ENCODE measurements at regions not wholly inside any gene's neighbourhood (a gene's known extent, or its start where the extent isn't known, plus 50 kb on each side); places are given as distances from the start of the nearest gene placed in this dataset.

DNA sequence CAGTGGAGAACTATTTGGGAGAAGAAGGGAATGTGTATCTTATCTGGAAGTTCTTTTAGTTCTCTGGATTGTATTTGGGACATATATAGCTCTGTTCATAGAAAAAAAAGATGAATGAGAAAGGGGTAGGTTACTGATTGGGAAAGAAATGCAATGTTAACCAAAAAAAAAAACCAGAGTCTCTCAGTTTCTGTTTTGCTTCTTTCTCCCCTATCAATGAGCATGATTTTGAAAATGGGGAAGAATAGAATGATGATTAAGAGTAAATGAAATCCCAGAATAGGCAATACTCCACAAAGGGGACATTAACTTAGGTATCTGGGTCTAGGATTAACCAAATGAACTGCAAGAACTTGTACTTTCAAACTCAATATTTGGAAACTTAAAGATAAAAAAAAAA lies 92.9 kb downstream of the RHOU start:
- ChIA-PET POLR2A (no interaction called here), CTCF (interaction anchor here (0.7 kb wide), 1 partner anchor 11 kb away, joined by 3 read pairs; no protein-coding TSS in a partner anchor)
- Mint-ChIP-seq H3K27me3 (peaks cover 0 to 15% (median 0%) of the 10 kb centered on the region in 5 donors), H3K4me1 (peaks cover 9 to 58% (median 19%) of the 10 kb centered on the region in 7 donors), H3K9me3 (peaks cover 0 to 4% (median 0%) of the 10 kb centered on the region in 11 donors), H3K27ac (no peak overlapping the region), H3K36me3 (peaks cover 0 to 13% (median 0%) of the 10 kb centered on the region in 5 donors), H3K4me3 (peak overlapping the region in 1 of 10 donors; percentile 4)
- H3K27me3 ChIP-seq (ENCODE audit: control insufficient read depth in 2 of 2, insufficient read depth in 2 of 2, low read length in 2 of 2): no peaks in the 10 kb centered on the region
- intact Hi-C loops (cut with micrococcal nuclease): loop anchor here (5.0 to 10.0 kb wide), 2 partner anchors 36 to 267 kb away; no protein-coding TSS in a partner anchor
- H3K36me3 ChIP-seq (ENCODE audit: control insufficient read depth in 2 of 3, insufficient read depth in 3 of 3, low read length in 3 of 3): no peaks in the 10 kb centered on the region
- DNase-seq (no peak), ATAC-seq (no peak)
- H3K4me3 ChIP-seq (ENCODE audit: low read length): no peak overlapping the region
- H3K4me1 ChIP-seq (ENCODE audit: control insufficient read depth in 2 of 2, insufficient read depth in 2 of 2, low read length in 2 of 2): peaks cover 7 to 16% of the 10 kb centered on the region in 2 donors
- H3K27ac ChIP-seq (ENCODE audit: low read depth, low read length): no peak overlapping the region
- no peaks in the 10 kb centered on the region for H3K9me3 ChIP-seq (ENCODE audit: control insufficient read depth in 2 of 3, low read length in 3 of 3)

DNA sequence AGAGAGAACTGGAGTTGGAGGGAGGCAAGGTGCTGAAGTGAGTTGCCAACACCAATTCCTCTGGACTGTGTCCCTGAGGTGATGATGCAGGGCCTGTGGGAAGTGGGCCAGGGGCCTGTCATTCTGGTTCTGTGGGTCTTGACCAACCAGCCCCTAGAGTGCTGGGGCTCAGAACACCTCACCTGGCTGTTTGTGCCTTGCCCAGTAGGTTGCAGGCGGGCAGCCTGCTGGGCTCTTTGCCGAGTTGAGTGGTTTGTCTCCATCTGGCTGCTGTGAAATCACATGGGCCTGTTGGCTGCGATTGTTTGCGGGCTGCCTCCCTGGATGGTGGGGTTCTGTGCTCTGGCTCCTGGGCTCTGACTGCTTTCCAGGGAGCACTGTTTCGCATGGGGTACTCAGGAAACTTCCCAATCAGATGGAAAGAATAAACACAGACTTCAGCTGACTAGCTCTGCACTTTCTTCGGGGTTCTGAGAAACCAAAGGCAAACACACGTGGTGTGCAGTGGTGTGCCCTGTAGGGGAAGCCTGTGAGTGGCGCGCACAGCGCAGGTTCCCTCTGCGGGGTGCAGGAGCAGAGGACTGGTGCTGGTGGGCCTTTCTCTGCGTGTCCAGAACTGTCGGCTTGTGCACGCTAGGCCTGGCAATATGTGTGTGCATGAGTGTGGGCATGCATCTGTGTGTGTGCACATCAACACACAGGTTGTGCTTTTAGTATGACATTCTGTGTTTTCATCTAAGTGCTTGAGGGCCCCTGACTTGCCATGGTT lies 95.1 kb downstream of the RHOU start:
- ATAC-seq: no peak
- peaks cover 7 to 16% of the 10 kb centered on the region in 2 donors for H3K4me1 ChIP-seq (ENCODE audit: control insufficient read depth in 2 of 2, insufficient read depth in 2 of 2, low read length in 2 of 2)
- no peaks in the 10 kb centered on the region for H3K9me3 ChIP-seq (ENCODE audit: control insufficient read depth in 2 of 3, low read length in 3 of 3)
- peaks cover 0 to 26% (median 0%) of the 10 kb centered on the region in 5 donors for H3K27me3 Mint-ChIP-seq
- H3K27me3 ChIP-seq (ENCODE audit: control insufficient read depth in 2 of 2, insufficient read depth in 2 of 2, low read length in 2 of 2): no peaks in the 10 kb centered on the region
- no peak overlapping the region for H3K4me3 Mint-ChIP-seq
- H3K4me1 Mint-ChIP-seq: peaks cover 9 to 59% (median 19%) of the 10 kb centered on the region in 7 donors
- H3K4me3 ChIP-seq (ENCODE audit: low read length): no peak overlapping the region
- DNase-seq: no peak
- H3K36me3 Mint-ChIP-seq: peaks cover 0 to 6% (median 0%) of the 10 kb centered on the region in 5 donors
- H3K9me3 Mint-ChIP-seq: peaks cover 0 to 2% (median 0%) of the 10 kb centered on the region in 11 donors
- no peak overlapping the region for H3K27ac ChIP-seq (ENCODE audit: low read depth, low read length)
- ChIA-PET POLR2A (interaction anchor here (0.9 kb wide), 1 partner anchor 49 kb away, joined by 3 read pairs; no protein-coding TSS in a partner anchor), CTCF (no interaction called here)
- H3K27ac Mint-ChIP-seq: no peak overlapping the region
- intact Hi-C loops (cut with micrococcal nuclease): loop anchor here in 1 of 2 donors (5.0 kb wide), 1 partner anchor 78 kb away; no protein-coding TSS in a partner anchor
- H3K36me3 ChIP-seq (ENCODE audit: control insufficient read depth in 2 of 3, insufficient read depth in 3 of 3, low read length in 3 of 3): no peaks in the 10 kb centered on the region

- no peaks in the 10 kb centered on the region for H3K27me3 ChIP-seq (ENCODE audit: control insufficient read depth in 2 of 2, insufficient read depth in 2 of 2, low read length in 2 of 2)
- intact Hi-C loops (cut with micrococcal nuclease): loop anchor here in 1 of 2 donors (5.0 kb wide), 1 partner anchor 79 kb away; no protein-coding TSS in a partner anchor
- Mint-ChIP-seq H3K27me3 (peaks cover 0 to 32% (median 0%) of the 10 kb centered on the region in 5 donors), H3K4me3 (peak overlapping the region in 1 of 10 donors; percentile 43), H3K9me3 (peaks cover 0 to 2% (median 0%) of the 10 kb centered on the region in 11 donors), H3K27ac (peak overlapping the region in 2 of 9 donors; percentile 6 to 22), H3K4me1 (peaks cover 7 to 54% (median 16%) of the 10 kb centered on the region in 7 donors), H3K36me3 (peaks cover 0 to 2% (median 0%) of the 10 kb centered on the region in 5 donors)
- no peak overlapping the region for H3K4me3 ChIP-seq (ENCODE audit: low read length)
- no peaks in the 10 kb centered on the region for H3K36me3 ChIP-seq (ENCODE audit: control insufficient read depth in 2 of 3, insufficient read depth in 3 of 3, low read length in 3 of 3)
- ChIA-PET POLR2A (interaction anchor here (0.9 kb wide), 1 partner anchor 50 kb away, joined by 3 read pairs; no protein-coding TSS in a partner anchor), CTCF (no interaction called here)
- no peak overlapping the region for H3K27ac ChIP-seq (ENCODE audit: low read depth, low read length)
- H3K4me1 ChIP-seq (ENCODE audit: control insufficient read depth in 2 of 2, insufficient read depth in 2 of 2, low read length in 2 of 2): peaks cover 7 to 12% of the 10 kb centered on the region in 2 donors
- no peaks in the 10 kb centered on the region for H3K9me3 ChIP-seq (ENCODE audit: control insufficient read depth in 2 of 3, low read length in 3 of 3)
- ATAC-seq: no peak
- DNase-seq: no peak
These were observed 95.7 kb downstream of the RHOU start for GRCh38 chr1:228830954-228831481.

GRCh38 chr1:228833911-228834688 lies 98.8 kb downstream of the RHOU start:
- ChIA-PET POLR2A (no interaction called here), CTCF (no interaction called here)
- Histone ChIP-seq H3K27me3 (ENCODE audit: control insufficient read depth in 2 of 2, insufficient read depth in 2 of 2, low read length in 2 of 2) (no peaks in the 10 kb centered on the region), H3K4me1 (ENCODE audit: control insufficient read depth in 2 of 2, insufficient read depth in 2 of 2, low read length in 2 of 2) (peaks cover 5 to 7% of the 10 kb centered on the region in 2 donors), H3K27ac (ENCODE audit: low read depth, low read length) (no peak overlapping the region), H3K9me3 (ENCODE audit: control insufficient read depth in 2 of 3, low read length in 3 of 3) (no peaks in the 10 kb centered on the region), H3K36me3 (ENCODE audit: control insufficient read depth in 2 of 3, insufficient read depth in 3 of 3, low read length in 3 of 3) (no peaks in the 10 kb centered on the region), H3K4me3 (ENCODE audit: low read length) (no peak overlapping the region)
- Mint-ChIP-seq H3K4me3 (no peak overlapping the region), H3K36me3 (no peaks in the 10 kb centered on the region), H3K27ac (no peak overlapping the region), H3K4me1 (peaks cover 0 to 36% (median 6%) of the 10 kb centered on the region in 7 donors), H3K27me3 (peaks cover 0 to 34% (median 0%) of the 10 kb centered on the region in 5 donors), H3K9me3 (peaks cover 0 to 2% (median 0%) of the 10 kb centered on the region in 11 donors)
- no peak for ATAC-seq
- no peak for DNase-seq
- intact Hi-C loops (cut with micrococcal nuclease): loop anchor here in 1 of 2 donors (5.0 kb wide), 1 partner anchor 82 kb away; no protein-coding TSS in a partner anchor

GRCh38 chr1:228835456-228835855 lies 100.2 kb downstream of the RHOU start:
- ATAC-seq: no peak
- Histone ChIP-seq H3K4me1 (ENCODE audit: control insufficient read depth in 2 of 2, insufficient read depth in 2 of 2, low read length in 2 of 2) (peaks cover 5 to 7% of the 10 kb centered on the region in 2 donors), H3K27me3 (ENCODE audit: control insufficient read depth in 2 of 2, insufficient read depth in 2 of 2, low read length in 2 of 2) (no peaks in the 10 kb centered on the region), H3K27ac (ENCODE audit: low read depth, low read length) (no peak overlapping the region), H3K4me3 (ENCODE audit: low read length) (no peak overlapping the region), H3K9me3 (ENCODE audit: control insufficient read depth in 2 of 3, low read length in 3 of 3) (no peaks in the 10 kb centered on the region), H3K36me3 (ENCODE audit: control insufficient read depth in 2 of 3, insufficient read depth in 3 of 3, low read length in 3 of 3) (no peaks in the 10 kb centered on the region)
- CTCF ChIA-PET: interaction anchor here (0.7 kb wide), 1 partner anchor 1796 kb away, joined by 4 read pairs; no protein-coding TSS in a partner anchor
- peaks cover 0 to 34% (median 0%) of the 10 kb centered on the region in 5 donors for H3K27me3 Mint-ChIP-seq
- no peak overlapping the region for H3K4me3 Mint-ChIP-seq
- intact Hi-C loops (cut with micrococcal nuclease): no loop called here
- H3K36me3 Mint-ChIP-seq: no peaks in the 10 kb centered on the region
- peaks cover 0 to 3% (median 0%) of the 10 kb centered on the region in 11 donors for H3K9me3 Mint-ChIP-seq
- no peak overlapping the region for H3K27ac Mint-ChIP-seq
- POLR2A ChIA-PET: no interaction called here
- no peak for DNase-seq
- H3K4me1 Mint-ChIP-seq: peaks cover 2 to 27% (median 6%) of the 10 kb centered on the region in 7 donors

DNA sequence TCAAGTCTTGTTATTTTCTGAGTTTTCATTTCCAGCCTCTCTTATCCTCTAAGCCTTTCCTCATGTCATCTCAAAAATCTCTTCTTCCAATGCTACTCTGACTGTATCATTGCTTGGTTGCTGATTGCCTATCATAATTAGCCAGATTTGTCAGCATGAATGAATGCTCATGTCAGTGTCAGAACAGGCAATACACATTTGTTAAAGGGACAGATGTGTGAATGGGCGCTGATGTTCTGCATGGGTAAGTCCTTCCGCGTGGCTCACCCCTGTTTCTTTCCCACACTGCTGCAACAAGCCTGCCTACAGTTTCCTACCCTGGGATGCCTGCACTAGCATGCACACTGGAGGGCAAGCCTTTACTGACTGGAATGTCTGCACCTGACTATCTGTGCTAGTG lies 100.6 kb downstream of the RHOU start:
- H3K36me3 Mint-ChIP-seq: no peaks in the 10 kb centered on the region
- intact Hi-C loops (cut with micrococcal nuclease): no loop called here
- H3K4me1 ChIP-seq (ENCODE audit: control insufficient read depth in 2 of 2, insufficient read depth in 2 of 2, low read length in 2 of 2): peaks cover 4% of the 10 kb centered on the region in 2 donors
- ChIA-PET POLR2A (no interaction called here), CTCF (interaction anchor here (0.7 kb wide), 1 partner anchor 1797 kb away, joined by 4 read pairs; no protein-coding TSS in a partner anchor)
- H3K4me3 Mint-ChIP-seq: no peak overlapping the region
- no peaks in the 10 kb centered on the region for H3K27me3 ChIP-seq (ENCODE audit: control insufficient read depth in 2 of 2, insufficient read depth in 2 of 2, low read length in 2 of 2)
- H3K27ac Mint-ChIP-seq: no peak overlapping the region
- DNase-seq (no peak), ATAC-seq (no peak)
- H3K36me3 ChIP-seq (ENCODE audit: control insufficient read depth in 2 of 3, insufficient read depth in 3 of 3, low read length in 3 of 3): no peaks in the 10 kb centered on the region
- no peak overlapping the region for H3K27ac ChIP-seq (ENCODE audit: low read depth, low read length)
- H3K9me3 ChIP-seq (ENCODE audit: control insufficient read depth in 2 of 3, low read length in 3 of 3): no peaks in the 10 kb centered on the region
- H3K27me3 Mint-ChIP-seq: peaks cover 0 to 34% (median 0%) of the 10 kb centered on the region in 5 donors
- H3K9me3 Mint-ChIP-seq: peaks cover 0 to 3% (median 0%) of the 10 kb centered on the region in 11 donors
- no peak overlapping the region for H3K4me3 ChIP-seq (ENCODE audit: low read length)
- peaks cover 2 to 24% (median 5%) of the 10 kb centered on the region in 7 donors for H3K4me1 Mint-ChIP-seq

Measured in naive thymus-derived CD4-positive, alpha-beta T cell (primary cell).